ENCODE measurements at regions not wholly inside any gene's neighbourhood (a gene's known extent, or its start where the extent isn't known, plus 50 kb on each side); places are given as distances from the start of the nearest gene placed in this dataset.
A peak's percentile ranks its signal among the peaks of the same experiment; 100 is the strongest.

DNA sequence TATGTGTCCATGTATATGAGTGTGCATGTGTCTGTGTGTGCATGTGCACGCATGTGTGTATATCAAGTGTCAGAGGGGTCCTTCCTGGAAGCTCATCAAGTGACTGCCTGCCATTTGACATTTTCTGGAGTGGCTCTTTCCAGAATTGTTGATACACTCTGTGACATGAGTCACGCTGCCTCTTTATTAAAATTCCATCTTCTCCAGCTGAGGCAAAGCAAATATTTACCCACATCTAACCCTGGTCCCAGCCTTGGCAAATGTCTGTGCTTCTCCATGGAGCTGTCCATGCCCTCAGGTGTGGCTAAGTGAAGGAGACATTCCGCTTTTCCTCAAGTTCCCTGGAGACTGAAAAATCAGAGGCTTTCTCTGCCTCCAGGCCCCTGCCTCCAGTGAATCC lies 88.2 kb upstream of the MBNL2 start:
- DNase-seq (ENCODE audit: low spot score in 2 of 2): no peak
- TF ChIP-seq POLR2AphosphoS5 (IDR thresholded peaks at IDR 0.05) (no peak), POLR2A (IDR thresholded peaks at IDR 0.05) (no peak)
- TF ChIP-seq, protein P1, sequence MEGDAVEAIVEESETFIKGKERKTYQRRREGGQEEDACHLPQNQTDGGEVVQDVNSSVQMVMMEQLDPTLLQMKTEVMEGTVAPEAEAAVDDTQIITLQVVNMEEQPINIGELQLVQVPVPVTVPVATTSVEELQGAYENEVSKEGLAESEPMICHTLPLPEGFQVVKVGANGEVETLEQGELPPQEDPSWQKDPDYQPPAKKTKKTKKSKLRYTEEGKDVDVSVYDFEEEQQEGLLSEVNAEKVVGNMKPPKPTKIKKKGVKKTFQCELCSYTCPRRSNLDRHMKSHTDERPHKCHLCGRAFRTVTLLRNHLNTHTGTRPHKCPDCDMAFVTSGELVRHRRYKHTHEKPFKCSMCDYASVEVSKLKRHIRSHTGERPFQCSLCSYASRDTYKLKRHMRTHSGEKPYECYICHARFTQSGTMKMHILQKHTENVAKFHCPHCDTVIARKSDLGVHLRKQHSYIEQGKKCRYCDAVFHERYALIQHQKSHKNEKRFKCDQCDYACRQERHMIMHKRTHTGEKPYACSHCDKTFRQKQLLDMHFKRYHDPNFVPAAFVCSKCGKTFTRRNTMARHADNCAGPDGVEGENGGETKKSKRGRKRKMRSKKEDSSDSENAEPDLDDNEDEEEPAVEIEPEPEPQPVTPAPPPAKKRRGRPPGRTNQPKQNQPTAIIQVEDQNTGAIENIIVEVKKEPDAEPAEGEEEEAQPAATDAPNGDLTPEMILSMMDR (IDR thresholded peaks at IDR 0.05): no peak
- intact Hi-C loops (cut with DNase I; ENCODE audit: low total_unique reads): no loop called here
- Histone ChIP-seq H3K9me3 (no peaks in the 10 kb centered on the region), H3K4me3 (no peak overlapping the region), H3K27me3 (no peaks in the 10 kb centered on the region), H3K36me3 (no peaks in the 10 kb centered on the region), H3K27ac (peak overlapping the region in 1 of 2 donors; percentile 38), H3K4me1 (peaks cover 0 to 3% of the 10 kb centered on the region in 2 donors)

DNA sequence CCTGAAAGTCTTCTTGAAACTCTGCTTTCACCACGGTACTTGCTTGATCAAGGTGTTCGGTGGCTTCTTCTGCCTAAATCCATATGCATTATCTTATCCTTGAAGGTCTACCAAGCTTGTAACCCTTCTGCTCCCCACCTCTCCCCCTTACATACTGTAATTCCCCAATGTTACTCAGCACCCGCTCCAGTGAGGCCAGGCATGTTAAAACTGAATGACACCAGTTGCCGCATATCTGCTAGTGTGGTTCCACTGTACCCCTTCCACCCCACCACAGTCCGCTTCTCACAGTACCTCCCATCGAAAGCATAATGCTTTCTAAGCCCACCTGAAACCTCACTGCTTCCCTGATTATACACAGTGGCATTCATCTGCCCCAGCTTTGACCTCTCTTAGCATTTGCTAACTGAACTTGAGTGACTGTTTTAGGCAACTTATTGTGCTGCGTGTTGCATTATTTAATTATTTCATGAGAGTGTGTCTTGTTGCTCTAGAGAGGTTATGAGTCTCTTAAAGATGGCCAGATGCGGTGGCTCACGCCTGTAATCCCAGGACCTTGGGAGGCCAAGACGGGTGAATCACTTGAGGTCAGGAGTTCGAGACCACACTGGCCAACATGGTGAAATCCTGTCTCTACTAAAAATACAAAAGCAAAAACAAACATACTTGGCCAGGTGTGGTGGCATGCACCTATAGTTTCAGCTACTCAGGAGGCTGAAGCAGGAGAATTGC lies 87.6 kb upstream of the MBNL2 start:
- intact Hi-C loops (cut with DNase I; ENCODE audit: low total_unique reads): no loop called here
- H3K27me3 ChIP-seq: no peaks in the 10 kb centered on the region
- DNase-seq (ENCODE audit: low spot score in 2 of 2): no peak
- H3K4me3 ChIP-seq: no peak overlapping the region
- H3K36me3 ChIP-seq: no peaks in the 10 kb centered on the region
- TF ChIP-seq POLR2A (IDR thresholded peaks at IDR 0.05): no peak
- TF ChIP-seq POLR2AphosphoS5 (IDR thresholded peaks at IDR 0.05): no peak
- TF ChIP-seq, protein P1 (IDR thresholded peaks at IDR 0.05): no peak
- H3K9me3 ChIP-seq: no peaks in the 10 kb centered on the region
- peaks cover 0 to 3% of the 10 kb centered on the region in 2 donors for H3K4me1 ChIP-seq
- H3K27ac ChIP-seq: peak overlapping the region in 1 of 2 donors; percentile 4

DNA sequence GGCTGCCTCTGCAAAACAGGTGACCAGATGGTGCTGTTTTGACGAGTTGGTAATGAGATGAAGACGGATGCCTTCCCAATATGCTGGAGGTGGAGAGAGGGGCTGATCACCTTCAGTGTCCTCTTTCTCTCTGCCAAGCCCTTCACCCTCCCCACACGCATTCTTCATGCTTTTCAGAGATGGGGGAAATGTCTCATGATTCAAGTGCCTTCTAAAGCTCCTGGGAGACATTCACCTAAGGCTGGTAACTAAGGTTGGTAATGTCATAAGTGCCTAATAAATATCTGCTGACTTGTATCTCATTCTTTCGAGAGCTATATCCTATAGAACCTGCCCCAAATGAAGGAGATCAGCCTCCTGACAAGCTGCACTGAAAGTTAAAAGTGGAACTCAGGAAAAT lies 86.2 kb upstream of the MBNL2 start:
- peak overlapping the region; percentile 57 to 74 for H3K27ac ChIP-seq
- no peak for DNase-seq (ENCODE audit: low spot score in 2 of 2)
- intact Hi-C loops (cut with DNase I; ENCODE audit: low total_unique reads): no loop called here

DNA sequence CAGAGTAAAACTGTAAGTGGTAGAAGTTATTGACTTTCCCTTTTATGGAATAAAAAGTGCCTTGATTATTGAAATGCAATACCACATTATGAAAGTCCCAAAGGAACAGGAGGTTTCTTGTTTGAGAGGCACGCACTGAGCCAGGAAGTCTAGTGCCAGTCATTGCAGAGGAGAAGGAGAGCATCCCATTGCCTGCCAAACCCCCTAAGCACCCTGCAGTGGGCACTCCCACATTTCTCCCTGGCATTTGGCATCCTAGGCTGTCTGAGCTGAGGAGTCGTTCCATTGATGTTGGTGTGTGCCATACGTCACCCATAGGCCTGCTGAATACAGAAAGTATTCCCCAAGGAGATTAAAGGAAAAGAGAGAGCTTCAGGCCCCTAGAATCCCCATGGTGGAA lies 85.7 kb upstream of the MBNL2 start:
- no peak overlapping the region for H3K4me3 ChIP-seq
- H3K9me3 ChIP-seq: no peaks in the 10 kb centered on the region
- peak overlapping the region; percentile 57 to 74 for H3K27ac ChIP-seq
- DNase-seq (ENCODE audit: low spot score in 2 of 2): peak in 1 of 2 donors; percentile 75
- H3K4me1 ChIP-seq: peaks cover 3 to 10% of the 10 kb centered on the region in 2 donors
- no peaks in the 10 kb centered on the region for H3K36me3 ChIP-seq
- TF ChIP-seq POLR2AphosphoS5 (IDR thresholded peaks at IDR 0.05) (no peak), POLR2A (IDR thresholded peaks at IDR 0.05) (no peak)
- TF ChIP-seq, protein P1 (IDR thresholded peaks at IDR 0.05): no peak
- H3K27me3 ChIP-seq: no peaks in the 10 kb centered on the region
- intact Hi-C loops (cut with DNase I; ENCODE audit: low total_unique reads): no loop called here

More for the DNA sequence above, 86.2 kb upstream of the MBNL2 start:
- Histone ChIP-seq H3K27me3 (no peaks in the 10 kb centered on the region), H3K9me3 (no peaks in the 10 kb centered on the region), H3K4me1 (peaks cover 3 to 5% of the 10 kb centered on the region in 2 donors), H3K36me3 (no peaks in the 10 kb centered on the region), H3K4me3 (no peak overlapping the region)
- TF ChIP-seq, protein P1 (IDR thresholded peaks at IDR 0.05): no peak
- TF ChIP-seq POLR2A (IDR thresholded peaks at IDR 0.05): no peak
- no peak for TF ChIP-seq POLR2AphosphoS5 (IDR thresholded peaks at IDR 0.05)

DNA sequence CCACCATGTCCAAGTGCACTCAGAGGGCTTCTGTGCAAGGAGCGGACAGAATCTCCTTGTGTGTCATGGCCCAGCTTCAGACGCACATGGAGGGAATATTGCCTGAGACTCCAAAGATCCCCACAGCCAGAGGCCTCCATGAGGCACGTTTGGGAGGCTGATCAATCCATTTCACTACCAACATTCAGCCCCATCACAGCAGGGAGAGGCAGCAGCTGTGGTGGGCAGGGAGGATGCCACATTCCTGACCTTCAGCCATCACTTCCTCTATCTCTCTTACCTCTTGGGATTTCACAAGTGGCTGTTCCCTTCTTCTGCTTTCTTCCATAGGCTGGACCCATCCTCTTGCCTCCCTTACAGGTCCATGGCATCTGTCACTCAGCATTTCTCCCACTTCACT lies 82.4 kb upstream of the MBNL2 start:
- Histone ChIP-seq H3K9me3 (no peaks in the 10 kb centered on the region), H3K27ac (no peak overlapping the region), H3K36me3 (no peaks in the 10 kb centered on the region), H3K4me3 (no peak overlapping the region), H3K4me1 (peaks cover 3 to 18% of the 10 kb centered on the region in 2 donors), H3K27me3 (no peaks in the 10 kb centered on the region)
- TF ChIP-seq POLR2AphosphoS5 (IDR thresholded peaks at IDR 0.05) (no peak), POLR2A (IDR thresholded peaks at IDR 0.05) (no peak)
- TF ChIP-seq, protein P1 (IDR thresholded peaks at IDR 0.05): no peak
- no peak for DNase-seq (ENCODE audit: low spot score in 2 of 2)
- intact Hi-C loops (cut with DNase I; ENCODE audit: low total_unique reads): no loop called here
